Vagina (tissue), 2 donors: ENCODE measurements at regions not wholly inside any gene's neighbourhood (a gene's known extent, or its start where the extent isn't known, plus 50 kb on each side); places are given as distances from the start of the nearest gene placed in this dataset.
"Not testable (repeated sequence)": the region's sequence is repeated elsewhere in the genome, so short reads cannot be mapped to it uniquely, and the experiment has no call there.

Experiments used
- DNase-seq, 2 donors: peaks; one replicate each; pipeline ENCODE4 v3.0.0-alpha.2; 2017; ENCODE audit errors: extremely low spot score in 2 of 2
- H3K27ac ChIP-seq: fragments of 200-600 bp; sonication (generic); one replicate; pipeline ENCODE4 v1.5.1; 2019
- H3K27me3 ChIP-seq: fragments of 200-600 bp; sonication (generic); one replicate; pipeline ENCODE4 v1.5.1; 2019
- H3K36me3 ChIP-seq, 2 donors: fragments of 200-600 bp; sonication (generic); one replicate each; pipeline ENCODE4 v1.5.1; 2017 to 2019
- H3K4me1 ChIP-seq: fragments of 200-600 bp; sonication (generic); one replicate; pipeline ENCODE4 v1.5.1; 2019
- H3K4me3 ChIP-seq, 2 donors: fragments of 200-600 bp; sonication (generic); 1 replicate in 1 of 2; 2 replicates in 1 of 2; pipeline ENCODE4 v1.5.1; 2016 to 2019
- H3K9me3 ChIP-seq: fragments of 200-600 bp; sonication (generic); one replicate; pipeline ENCODE4 v1.5.1; 2019
- POLR2A ChIP-seq, 2 donors: fragments of 450-650 bp; IDR thresholded peaks; one replicate each; pipeline ENCODE4 v1.6.1; 2017; ENCODE audit warnings: antibody characterized with exemption in 2 of 2, mild to moderate bottlenecking in 2 of 2, moderate library complexity in 2 of 2
- POLR2AphosphoS5 ChIP-seq, 2 donors: sonication (generic); formaldehyde crosslinking; IDR thresholded peaks; one replicate each; pipeline ENCODE4 v1.9.0; 2017; ENCODE audit warnings: antibody characterized with exemption in 2 of 2, mild to moderate bottlenecking in 2 of 2, low read depth in 1 of 2; ENCODE audit not compliant: insufficient read depth in 1 of 2
- intact Hi-C: fragments of 100-400 bp; cut with DNase I; formaldehyde crosslinking; loops from one replicate; pipeline ENCODE4 v1.15.1; 2023
- TF ChIP-seq, protein P1 (sequence below), 3 experiments: fragments of 450-650 bp in 2 of 3; fragments of 200-600 bp in 1 of 3; sonication (generic) in 1 of 3; IDR thresholded peaks; one replicate each; pipeline ENCODE4 v1.5.1; 2017 to 2019; ENCODE audit warnings: antibody characterized with exemption in 3 of 3, mild to moderate bottlenecking in 2 of 3, moderate library complexity in 2 of 3

DNA sequence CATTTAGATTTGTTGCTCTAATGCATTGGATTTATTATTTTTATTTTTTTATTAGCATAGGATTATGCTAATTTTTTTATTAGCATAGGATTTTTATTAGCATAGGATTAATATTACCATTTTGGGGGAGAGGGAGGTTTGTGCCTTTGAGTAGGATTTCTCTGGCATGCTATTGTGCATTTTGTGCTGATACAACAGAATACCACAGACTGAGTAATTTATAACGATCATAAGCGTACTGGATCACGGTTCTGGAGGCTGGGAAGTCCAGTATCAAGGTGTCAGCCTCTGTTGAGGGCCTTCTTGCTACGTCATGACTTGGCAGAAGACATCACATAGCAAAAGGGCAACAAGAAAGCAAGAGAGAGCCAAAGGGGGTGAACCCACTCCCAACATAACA lies 187.5 kb downstream of the XPNPEP1 start:
- Histone ChIP-seq H3K27me3 (no peaks in the 10 kb centered on the region), H3K4me1 (no peaks in the 10 kb centered on the region), H3K36me3 (no peaks in the 10 kb centered on the region), H3K27ac (no peak overlapping the region), H3K4me3 (no peak overlapping the region), H3K9me3 (no peaks in the 10 kb centered on the region)
- no peak for DNase-seq
- intact Hi-C loops, result no loop called here
- TF ChIP-seq, protein P1, sequence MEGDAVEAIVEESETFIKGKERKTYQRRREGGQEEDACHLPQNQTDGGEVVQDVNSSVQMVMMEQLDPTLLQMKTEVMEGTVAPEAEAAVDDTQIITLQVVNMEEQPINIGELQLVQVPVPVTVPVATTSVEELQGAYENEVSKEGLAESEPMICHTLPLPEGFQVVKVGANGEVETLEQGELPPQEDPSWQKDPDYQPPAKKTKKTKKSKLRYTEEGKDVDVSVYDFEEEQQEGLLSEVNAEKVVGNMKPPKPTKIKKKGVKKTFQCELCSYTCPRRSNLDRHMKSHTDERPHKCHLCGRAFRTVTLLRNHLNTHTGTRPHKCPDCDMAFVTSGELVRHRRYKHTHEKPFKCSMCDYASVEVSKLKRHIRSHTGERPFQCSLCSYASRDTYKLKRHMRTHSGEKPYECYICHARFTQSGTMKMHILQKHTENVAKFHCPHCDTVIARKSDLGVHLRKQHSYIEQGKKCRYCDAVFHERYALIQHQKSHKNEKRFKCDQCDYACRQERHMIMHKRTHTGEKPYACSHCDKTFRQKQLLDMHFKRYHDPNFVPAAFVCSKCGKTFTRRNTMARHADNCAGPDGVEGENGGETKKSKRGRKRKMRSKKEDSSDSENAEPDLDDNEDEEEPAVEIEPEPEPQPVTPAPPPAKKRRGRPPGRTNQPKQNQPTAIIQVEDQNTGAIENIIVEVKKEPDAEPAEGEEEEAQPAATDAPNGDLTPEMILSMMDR (IDR thresholded peaks at IDR 0.05), result no peak

DNA sequence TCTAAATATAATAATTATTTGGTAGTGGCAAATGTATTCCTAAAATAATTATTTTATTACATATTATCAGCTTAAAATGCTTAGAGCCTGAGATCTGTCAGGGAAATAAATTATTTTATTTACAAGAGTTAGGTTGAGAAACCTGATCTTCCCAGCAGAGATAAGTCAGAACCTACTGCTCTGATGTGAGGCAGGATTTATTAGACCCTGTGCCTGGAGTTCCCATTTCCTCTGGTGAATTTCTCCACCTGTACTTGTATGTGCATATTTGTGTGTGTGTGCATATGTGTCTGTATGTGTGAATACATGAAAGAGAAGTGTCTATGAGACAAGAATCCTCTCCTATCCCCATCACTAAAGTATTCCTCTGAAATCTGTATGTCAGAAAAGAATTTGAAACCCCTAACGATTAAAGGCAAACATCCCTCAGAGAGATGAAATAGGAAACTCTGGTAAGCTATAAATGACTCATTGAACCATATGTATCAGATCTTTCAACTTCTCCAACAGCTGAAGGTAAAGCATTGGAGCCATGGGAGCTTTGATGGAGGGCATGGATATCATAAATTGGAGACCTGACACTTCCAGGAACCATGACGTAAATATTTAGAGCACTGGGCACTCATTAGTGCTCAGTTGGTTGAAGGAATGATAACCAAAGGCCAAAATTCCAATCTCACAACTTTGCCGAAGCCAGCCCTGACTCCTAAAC lies 190.9 kb downstream of the XPNPEP1 start:
- intact Hi-C loops, result no loop called here
- no peak for DNase-seq
- Histone ChIP-seq H3K4me1 (no peaks in the 10 kb centered on the region), H3K4me3 (no peak overlapping the region), H3K9me3 (no peaks in the 10 kb centered on the region), H3K27ac (no peak overlapping the region), H3K36me3 (no peaks in the 10 kb centered on the region), H3K27me3 (no peaks in the 10 kb centered on the region)
- TF ChIP-seq POLR2A (IDR thresholded peaks at IDR 0.05) (no peak), POLR2AphosphoS5 (IDR thresholded peaks at IDR 0.05; ENCODE audit: insufficient read depth in 1 of 2, low read depth in 1 of 2) (no peak)
- TF ChIP-seq, protein P1 (IDR thresholded peaks at IDR 0.05), result no peak

DNA sequence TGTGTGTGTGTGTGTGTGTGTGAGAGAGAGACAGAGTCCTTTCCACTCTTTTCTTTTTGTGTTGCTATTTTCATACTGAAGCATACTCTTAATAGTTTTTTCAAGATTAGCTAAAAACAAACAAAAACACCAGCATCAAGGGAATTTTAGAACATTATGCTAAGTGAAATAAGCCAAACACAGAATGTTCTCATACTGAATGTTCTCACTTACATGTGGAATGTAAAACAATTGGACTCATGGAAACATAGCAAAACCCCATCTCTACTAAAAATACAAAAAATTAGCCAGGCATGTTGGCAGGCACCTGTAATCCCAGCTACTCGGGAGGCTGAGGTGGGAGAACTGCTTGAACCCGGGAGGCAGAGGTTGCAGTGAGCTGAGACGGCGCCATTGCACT lies 193.4 kb downstream of the XPNPEP1 start:
- H3K27me3 ChIP-seq, H3K4me3 ChIP-seq, H3K36me3 ChIP-seq, H3K27ac ChIP-seq, H3K4me1 ChIP-seq, intact Hi-C loops, DNase-seq, H3K9me3 ChIP-seq: not testable (repeated sequence)

DNA sequence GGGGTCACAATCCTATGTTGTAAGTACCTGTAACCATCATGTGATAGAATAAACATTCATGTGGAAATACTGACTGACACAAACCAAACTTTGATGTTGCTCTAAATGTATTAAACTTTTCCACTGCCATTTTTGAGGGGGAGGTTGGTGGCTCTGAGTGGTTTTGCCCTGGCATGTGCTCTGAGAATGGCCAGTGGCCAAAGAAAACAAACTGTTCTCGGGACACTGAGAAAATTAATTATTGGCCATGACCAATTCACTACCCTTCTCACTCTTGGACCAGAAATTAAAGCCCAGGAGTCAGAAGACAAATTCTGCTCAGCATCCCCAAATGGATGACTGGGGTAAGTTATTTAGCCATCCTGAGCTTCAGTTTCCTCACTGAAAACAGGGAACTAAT lies 195.9 kb downstream of the XPNPEP1 start:
- intact Hi-C loops, result no loop called here
- H3K4me1 ChIP-seq, result no peaks in the 10 kb centered on the region
- H3K4me3 ChIP-seq, result no peak overlapping the region
- TF ChIP-seq, protein P1 (IDR thresholded peaks at IDR 0.05), result no peak
- no peak for TF ChIP-seq POLR2A (IDR thresholded peaks at IDR 0.05)
- TF ChIP-seq POLR2AphosphoS5 (IDR thresholded peaks at IDR 0.05; ENCODE audit: insufficient read depth in 1 of 2, low read depth in 1 of 2), result no peak
- no peak for DNase-seq
- no peaks in the 10 kb centered on the region for H3K36me3 ChIP-seq
- H3K9me3 ChIP-seq, result no peaks in the 10 kb centered on the region
- H3K27me3 ChIP-seq, result no peaks in the 10 kb centered on the region
- H3K27ac ChIP-seq, result no peak overlapping the region

DNA sequence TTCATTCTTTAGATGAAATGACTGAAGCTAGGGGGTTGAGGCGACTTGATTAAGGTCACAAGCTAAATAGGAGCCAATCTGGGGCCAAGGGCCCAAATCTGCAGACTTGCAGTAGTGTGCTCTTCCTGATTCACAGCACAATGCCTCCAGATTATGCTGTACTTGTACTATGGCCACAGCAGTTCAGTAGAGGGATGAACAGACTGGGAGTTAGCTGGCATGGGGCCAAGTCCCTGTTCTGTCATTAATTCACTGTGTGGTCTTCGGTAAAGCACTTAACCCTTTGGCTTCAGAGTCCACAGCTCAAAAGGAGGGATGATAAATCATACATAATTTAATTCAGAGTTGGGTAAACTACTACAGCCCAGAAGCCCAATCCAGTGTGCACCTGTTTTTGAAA lies 196.8 kb downstream of the XPNPEP1 start:
- Histone ChIP-seq H3K27me3 (no peaks in the 10 kb centered on the region), H3K36me3 (no peaks in the 10 kb centered on the region), H3K4me1 (no peaks in the 10 kb centered on the region), H3K27ac (no peak overlapping the region), H3K9me3 (no peaks in the 10 kb centered on the region), H3K4me3 (no peak overlapping the region)
- TF ChIP-seq, protein P1 (IDR thresholded peaks at IDR 0.05), result no peak
- TF ChIP-seq POLR2AphosphoS5 (IDR thresholded peaks at IDR 0.05; ENCODE audit: insufficient read depth in 1 of 2, low read depth in 1 of 2), result no peak
- no peak for TF ChIP-seq POLR2A (IDR thresholded peaks at IDR 0.05)
- intact Hi-C loops, result no loop called here
- no peak for DNase-seq
